H1 (cell line): ENCODE measurements at regions not wholly inside any gene's neighbourhood (a gene's known extent, or its start where the extent isn't known, plus 50 kb on each side); places are given as distances from the start of the nearest gene placed in this dataset.

Experiments
- CTCF ChIA-PET: fragments of 300-600 bp; sonication (Branson Sonifier 250); formaldehyde crosslinking; loops from one replicate; lab custom pipeline; 2021; ENCODE audit not compliant: partially characterized antibody; lab: Charles Lee
- POLR2A ChIA-PET: fragments of 300-600 bp; sonication (Branson Sonifier 250); formaldehyde crosslinking; loops from one replicate; lab custom pipeline; 2021; ENCODE audit warnings: inconsistent platforms; ENCODE audit not compliant: partially characterized antibody; lab: Charles Lee
- DNase-seq, 2 experiments: peaks; one replicate each; pipeline versions ENCODE4 v3.0.0 to v3.0.0-alpha.2; 2010 to 2022; ENCODE audit warnings: low spot score in 2 of 2, low read depth in 1 of 2, mixed read lengths in 1 of 2
- FAIRE-seq: peaks from 2 replicates; lab custom pipeline; 2011; peaks lifted over from hg19 to GRCh38; lab: Jason Lieb, UNC
- H2AFZ ChIP-seq: 2 replicates; pipeline ENCODE4 v1.8.1; 2012; ENCODE audit warnings: low read length, inconsistent platforms
- H2AK5ac ChIP-seq: 2 replicates; pipeline ENCODE4 v1.6.1; 2013; ENCODE audit warnings: low read depth, low read length
- H2BK120ac ChIP-seq: replicated peaks from 2 replicates; pipeline ENCODE3; 2013; ENCODE audit warnings: low read depth, low read length, inconsistent platforms
- H2BK12ac ChIP-seq: 2 replicates; pipeline ENCODE4 v1.6.1; 2013; ENCODE audit warnings: low read depth, low read length
- H2BK15ac ChIP-seq: 2 replicates; pipeline ENCODE4 v1.6.1; 2013; ENCODE audit warnings: low read length
- H2BK20ac ChIP-seq: 2 replicates; pipeline ENCODE4 v1.6.1; 2013; ENCODE audit warnings: low read length
- H2BK5ac ChIP-seq: 2 replicates; pipeline ENCODE4 v1.6.1; 2013; ENCODE audit warnings: low read depth, low read length
- H3K14ac ChIP-seq: 2 replicates; pipeline ENCODE4 v1.6.1; 2013; ENCODE audit warnings: inconsistent platforms; ENCODE audit not compliant: insufficient read length
- H3K18ac ChIP-seq: 2 replicates; pipeline ENCODE4 v1.6.1; 2013; ENCODE audit warnings: low read length; ENCODE audit errors: extremely low read depth
- H3K23ac ChIP-seq: 2 replicates; pipeline ENCODE4 v1.6.1; 2013; ENCODE audit warnings: inconsistent platforms; ENCODE audit not compliant: insufficient read length
- H3K23me2 ChIP-seq: 2 replicates; pipeline ENCODE4 v1.6.1; 2013; ENCODE audit warnings: low read depth, low read length
- H3K27ac ChIP-seq: 2 replicates; pipeline ENCODE4 v1.6.1; 2011; ENCODE audit warnings: low read depth, low read length, inconsistent platforms
- H3K27me3 ChIP-seq, 4 experiments: replicated peaks in 1 of 4; 1 replicate in 1 of 4; 2 replicates in 3 of 4; pipeline versions ENCODE4 v1.6.1 to v1.8.1; 2011 to 2013; ENCODE audit warnings: low read length in 3 of 4, mild to moderate bottlenecking in 3 of 4, inconsistent platforms in 2 of 4, mixed read lengths in 2 of 4, moderate library complexity in 1 of 4; ENCODE audit not compliant: control insufficient read depth in 3 of 4, insufficient read depth in 3 of 4; ENCODE audit errors: extremely low read depth in 1 of 4
- H3K36me3 ChIP-seq, 4 experiments: 2 replicates each; pipeline versions ENCODE4 v1.6.1 to v1.8.1; 2011 to 2013; ENCODE audit warnings: mild to moderate bottlenecking in 4 of 4, low read length in 3 of 4, moderate library complexity in 2 of 4, control low read depth in 1 of 4, inconsistent platforms in 1 of 4; ENCODE audit not compliant: insufficient read depth in 4 of 4, control insufficient read depth in 2 of 4
- H3K4ac ChIP-seq: replicated peaks from 2 replicates; pipeline ENCODE3; 2013; ENCODE audit warnings: low read length, low read depth, mixed read lengths, inconsistent platforms; ENCODE audit not compliant: insufficient read length
- H3K4me1 ChIP-seq, 4 experiments: replicated peaks in 1 of 4; 1 replicate in 1 of 4; 2 replicates in 3 of 4; pipeline versions ENCODE4 v1.6.1 to v1.8.1; 2011 to 2013; ENCODE audit warnings: low read length in 3 of 4, inconsistent platforms in 2 of 4, mixed read lengths in 1 of 4; ENCODE audit not compliant: insufficient read depth in 4 of 4, control insufficient read depth in 3 of 4
- H3K4me2 ChIP-seq, 2 experiments: 2 replicates each; pipeline versions ENCODE4 v1.6.1 to v1.8.1; 2011 to 2013; ENCODE audit warnings: low read depth in 2 of 2, low read length in 2 of 2, control low read depth in 1 of 2, inconsistent platforms in 1 of 2, mild to moderate bottlenecking in 1 of 2; ENCODE audit not compliant: insufficient read depth in 1 of 2
- H3K4me3 ChIP-seq, 4 experiments: fragments of 200-600, 300-600 bp in 1 of 4; sonication (generic), shearing (Covaris generic), sonication (Bioruptor Twin) in 1 of 4; 2 replicates each; pipeline versions ENCODE4 v1.5.1 to v1.8.1; 2011 to 2016; ENCODE audit warnings: low read length in 4 of 4, low read depth in 3 of 4, control low read depth in 2 of 4, inconsistent platforms in 2 of 4, mild to moderate bottlenecking in 2 of 4, mixed read lengths in 1 of 4, moderate library complexity in 1 of 4; ENCODE audit not compliant: insufficient read depth in 2 of 4; ENCODE audit errors: extremely low read depth in 1 of 4
- H3K56ac ChIP-seq: replicated peaks from 2 replicates; pipeline ENCODE3; 2013; ENCODE audit warnings: low read depth, mild to moderate bottlenecking, mixed read lengths, low read length, inconsistent platforms; ENCODE audit not compliant: insufficient read length
- H3K79me1 ChIP-seq: 2 replicates; pipeline ENCODE4 v1.6.1; 2013; ENCODE audit warnings: low read depth, low read length, control low read depth
- H3K79me2 ChIP-seq, 2 experiments: 2 replicates each; pipeline versions ENCODE4 v1.6.1 to v1.8.1; 2012 to 2013; ENCODE audit warnings: low read length in 2 of 2, mild to moderate bottlenecking in 2 of 2, inconsistent platforms in 1 of 2; ENCODE audit not compliant: insufficient read depth in 2 of 2, control insufficient read depth in 1 of 2
- H3K9ac ChIP-seq, 4 experiments: replicated peaks in 1 of 4; 1 replicate in 1 of 4; 2 replicates in 3 of 4; pipeline versions ENCODE4 v1.6.1 to v1.8.1; 2011 to 2013; ENCODE audit warnings: low read depth in 3 of 4, low read length in 3 of 4, control low read depth in 2 of 4, mild to moderate bottlenecking in 2 of 4, moderate library complexity in 2 of 4, inconsistent platforms in 1 of 4; ENCODE audit errors: extremely low read depth in 1 of 4
- H3K9me3 ChIP-seq, 2 experiments: 2 replicates each; pipeline versions ENCODE4 v1.6.1 to v1.8.1; 2012 to 2013; ENCODE audit warnings: mild to moderate bottlenecking in 2 of 2, moderate library complexity in 2 of 2, control low read depth in 1 of 2, inconsistent platforms in 1 of 2, low read depth in 1 of 2, low read length in 1 of 2, mixed read lengths in 1 of 2; ENCODE audit not compliant: insufficient read depth in 2 of 2
- H4K20me1 ChIP-seq, 2 experiments: replicated peaks in 1 of 2; 2 replicates each; pipeline versions ENCODE3 to v1.8.1; 2011 to 2013; ENCODE audit warnings: inconsistent platforms in 2 of 2, low read length in 2 of 2, mild to moderate bottlenecking in 1 of 2; ENCODE audit not compliant: insufficient read depth in 2 of 2, control insufficient read depth in 1 of 2
- H4K5ac ChIP-seq: 2 replicates; pipeline ENCODE4 v1.6.1; 2013; ENCODE audit warnings: low read length, low read depth, mixed read lengths, inconsistent platforms; ENCODE audit not compliant: insufficient read length
- H4K8ac ChIP-seq: 2 replicates; pipeline ENCODE4 v1.8.0; 2013; ENCODE audit warnings: mild to moderate bottlenecking, moderate library complexity, low read length, inconsistent platforms; ENCODE audit not compliant: insufficient read depth; ENCODE audit errors: extremely low read depth
- H4K91ac ChIP-seq: replicated peaks from 2 replicates; pipeline ENCODE3; 2013; ENCODE audit warnings: low read length, mixed read lengths, inconsistent platforms; ENCODE audit not compliant: insufficient read length
- ASH2L ChIP-seq: fragments of 200-600, 300-600 bp; sonication (generic); IDR thresholded peaks from one replicate; pipeline ENCODE4 v1.7.1; 2017; ENCODE audit warnings: low read length
- ATF3 ChIP-seq: IDR thresholded peaks from 2 replicates; pipeline ENCODE4 v1.6.1; 2011; ENCODE audit warnings: low read depth, mild to moderate bottlenecking, low read length; ENCODE audit not compliant: insufficient read depth
- CBX8 ChIP-seq: fragments of 300-800, 300-1000 bp; sonication (generic); IDR thresholded peaks from 2 replicates; pipeline ENCODE4 v1.7.1; 2016; ENCODE audit warnings: low read depth, low read length, borderline replicate concordance
- EGR1 ChIP-seq: IDR thresholded peaks from 2 replicates; pipeline ENCODE4 v1.6.1; 2011; ENCODE audit warnings: low read depth, low read length, borderline replicate concordance
- EP300 ChIP-seq, 2 experiments: IDR thresholded peaks; 1 replicate in 1 of 2; 2 replicates in 1 of 2; pipeline ENCODE4 v1.6.1; 2011 to 2012; ENCODE audit warnings: low read depth in 2 of 2, low read length in 2 of 2, mild to moderate bottlenecking in 2 of 2, borderline replicate concordance in 1 of 2, inconsistent platforms in 1 of 2, moderate library complexity in 1 of 2
- GTF2F1 ChIP-seq: IDR thresholded peaks from 2 replicates; pipeline ENCODE4 v1.6.1; 2012; ENCODE audit warnings: low read depth, low read length, improper control_type of control experiment, borderline replicate concordance
- JUN ChIP-seq: IDR thresholded peaks from 2 replicates; pipeline ENCODE4 v1.6.1; 2011; ENCODE audit warnings: low read depth, mild to moderate bottlenecking, improper control_type of control experiment, low read length
- JUND ChIP-seq: IDR thresholded peaks from 2 replicates; pipeline ENCODE4 v1.6.1; 2011; ENCODE audit warnings: mild to moderate bottlenecking, improper control_type of control experiment, low read length
- KDM4A ChIP-seq: IDR thresholded peaks from one replicate; pipeline ENCODE4 v1.7.1; 2012; ENCODE audit warnings: low read depth, mild to moderate bottlenecking, moderate library complexity, low read length, inconsistent platforms; ENCODE audit not compliant: severe bottlenecking
- MAFK ChIP-seq: IDR thresholded peaks from 2 replicates; pipeline ENCODE4 v1.6.1; 2012; ENCODE audit warnings: low read depth, mild to moderate bottlenecking, improper control_type of control experiment, low read length
- NRF1 ChIP-seq: IDR thresholded peaks from 2 replicates; pipeline ENCODE4 v1.6.1; 2011; ENCODE audit warnings: mild to moderate bottlenecking, low read depth, low read length, improper control_type of control experiment
- POLR2AphosphoS5 ChIP-seq: IDR thresholded peaks from 2 replicates; pipeline ENCODE4 v1.6.1; 2011; ENCODE audit warnings: low read depth, low read length
- SP2 ChIP-seq: IDR thresholded peaks from 2 replicates; pipeline ENCODE4 v1.6.1; 2012; ENCODE audit warnings: mild to moderate bottlenecking, low read length, inconsistent platforms
- TBP ChIP-seq: IDR thresholded peaks from 2 replicates; pipeline ENCODE4 v1.6.1; 2011; ENCODE audit warnings: low read depth, low read length, improper control_type of control experiment
- WGBS, 2 experiments: shearing (Covaris generic) in 1 of 2; methylation state at CpG; one replicate each; pipeline versions ENCODE4 v1.1.6 to v1.1.7; 2013 to 2015; ENCODE audit warnings: low lambda C conversion rate in 2 of 2, mixed read lengths in 2 of 2, inconsistent platforms in 1 of 2, low coverage in 1 of 2, missing lambda C conversion rate in 1 of 2; ENCODE audit not compliant: insufficient replicate concordance in 2 of 2, insufficient coverage in 1 of 2, insufficient read length in 1 of 2; ENCODE audit errors: extremely low coverage in 1 of 2, missing lambda C conversion rate in 1 of 2; 5-methylcytosine and 5-hydroxymethylcytosine counted together

DNA sequence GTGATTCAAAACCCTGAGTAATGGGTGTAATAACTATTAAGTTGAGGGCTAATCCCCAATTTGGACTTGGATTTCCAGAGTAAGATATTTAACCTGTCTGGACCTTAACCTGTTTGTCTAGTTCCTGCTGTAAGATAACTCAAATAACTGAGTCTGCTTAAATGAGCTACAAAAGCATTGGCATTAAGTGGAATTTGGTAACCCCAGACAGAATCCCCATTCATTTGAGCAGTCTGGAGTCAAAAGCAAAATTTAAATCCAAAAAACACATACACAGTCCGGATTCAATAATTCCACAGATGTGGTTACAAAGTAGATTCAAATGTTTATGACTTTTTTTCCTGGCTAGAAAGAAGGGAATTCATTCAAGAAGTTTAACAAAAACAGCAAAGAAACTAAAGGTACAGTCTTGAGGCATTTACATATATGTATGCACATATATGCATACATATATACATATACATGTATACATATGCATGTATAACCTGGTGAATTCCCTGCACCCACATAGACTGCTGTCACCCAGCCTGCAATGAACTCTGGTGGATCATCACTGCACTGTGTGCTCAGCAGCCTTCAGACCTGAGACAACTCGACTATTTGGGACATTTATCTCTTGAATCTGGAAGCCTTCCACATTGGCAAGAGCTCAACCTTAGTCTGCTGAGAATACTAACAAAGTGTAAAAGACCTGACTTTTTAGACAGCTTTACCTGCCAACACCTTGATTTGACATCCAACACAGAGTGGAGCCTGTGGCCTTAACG lies 205.4 kb downstream of the LURAP1L start:
- 86% methylated on average over 3 of the region's 3 CpGs; no CpG with 5 or more reads in 1 of the 2 experiments for WGBS, 2 experiments
- H3K4me1 ChIP-seq = no peaks in the 10 kb centered on the region
- no peaks in the 10 kb centered on the region for H3K36me3 ChIP-seq
- H2BK15ac ChIP-seq = no peak overlapping the region
- ChIA-PET CTCF (interaction anchor here (1.1 to 1.3 kb wide), 2 partner anchors 53 to 279 kb away, joined by 3 read pairs; no protein-coding TSS in a partner anchor), POLR2A (no interaction called here)
- no peak overlapping the region for H3K4ac ChIP-seq
- no peak overlapping the region for H2AK5ac ChIP-seq
- no peak overlapping the region for H3K56ac ChIP-seq
- no peak overlapping the region for H3K18ac ChIP-seq
- H4K8ac ChIP-seq = no peak overlapping the region
- FAIRE-seq = no peak
- no peak overlapping the region for H2BK120ac ChIP-seq
- no peak overlapping the region for H3K4me2 ChIP-seq
- no peaks in the 10 kb centered on the region for H4K20me1 ChIP-seq
- H3K27me3 ChIP-seq = no peaks in the 10 kb centered on the region
- no peaks in the 10 kb centered on the region for H3K79me2 ChIP-seq
- H2BK20ac ChIP-seq = no peak overlapping the region
- H3K4me3 ChIP-seq = no peak overlapping the region
- H3K9me3 ChIP-seq = no peaks in the 10 kb centered on the region
- no peak overlapping the region for H3K14ac ChIP-seq
- no peak overlapping the region for H2BK5ac ChIP-seq
- H4K5ac ChIP-seq = no peak overlapping the region
- no peak overlapping the region for H3K27ac ChIP-seq
- no peak overlapping the region for H4K91ac ChIP-seq
- no peak overlapping the region for H3K23ac ChIP-seq
- no peaks in the 10 kb centered on the region for H3K79me1 ChIP-seq
- no peak overlapping the region for H3K9ac ChIP-seq
- H2AFZ ChIP-seq = no peak overlapping the region
- no peak for DNase-seq
- H3K23me2 ChIP-seq = no peaks in the 10 kb centered on the region
- no peak overlapping the region for H2BK12ac ChIP-seq
- TF ChIP-seq KDM4A = no peak
- no peak for TF ChIP-seq TBP
- TF ChIP-seq SP2 = no peak
- no peak for TF ChIP-seq JUN
- TF ChIP-seq JUND = no peak
- no peak for TF ChIP-seq MAFK
- TF ChIP-seq POLR2AphosphoS5 = no peak
- TF ChIP-seq GTF2F1 = no peak
- no peak for TF ChIP-seq CBX8
- no peak for TF ChIP-seq EP300 (IDR thresholded peaks at IDR 0.05; ENCODE audit: borderline replicate concordance in 1 of 2, low read depth in 2 of 2, low read length in 2 of 2)
- no peak for TF ChIP-seq ASH2L
- no peak for TF ChIP-seq ATF3
- TF ChIP-seq EGR1 = no peak
- no peak for TF ChIP-seq NRF1
